Spleen (tissue), 7 donors: ENCODE measurements at regions not wholly inside any gene's neighbourhood (a gene's known extent, or its start where the extent isn't known, plus 50 kb on each side); places are given as distances from the start of the nearest gene placed in this dataset.

Experiments
- POLR2A ChIP-seq, 3 donors: fragments of 450-650 bp; IDR thresholded peaks; one replicate each; pipeline ENCODE4 v1.5.1; 2017; ENCODE audit warnings: antibody characterized with exemption in 3 of 3, mild to moderate bottlenecking in 1 of 3
- POLR2AphosphoS5 ChIP-seq, 3 donors: sonication (generic); formaldehyde crosslinking; IDR thresholded peaks; one replicate each; pipeline ENCODE4 v1.5.1; 2017; ENCODE audit warnings: antibody characterized with exemption in 3 of 3
- TF ChIP-seq, protein P1 (sequence below), 11 experiments: fragments of 200-600 bp in 7 of 11; fragments of 450-650 bp in 4 of 11; sonication (generic) in 4 of 11; IDR thresholded peaks in 8 of 11; conservative IDR thresholded peaks in 3 of 11; 1 replicate in 7 of 11; 2 replicates in 4 of 11; pipeline versions ENCODE4 v1.4.0 to v1.8.0; 2016 to 2021; ENCODE audit warnings: antibody characterized with exemption in 11 of 11, inconsistent platforms in 4 of 11, mild to moderate bottlenecking in 1 of 11
- donor health status: DM: no; HTN: no; CAD: no; lungs with moderate emphysema.
- donor health status: DM: no; HTN: no; CAD: no.
- donor health status: DM: no; HTN: no; CAD: no.

DNA sequence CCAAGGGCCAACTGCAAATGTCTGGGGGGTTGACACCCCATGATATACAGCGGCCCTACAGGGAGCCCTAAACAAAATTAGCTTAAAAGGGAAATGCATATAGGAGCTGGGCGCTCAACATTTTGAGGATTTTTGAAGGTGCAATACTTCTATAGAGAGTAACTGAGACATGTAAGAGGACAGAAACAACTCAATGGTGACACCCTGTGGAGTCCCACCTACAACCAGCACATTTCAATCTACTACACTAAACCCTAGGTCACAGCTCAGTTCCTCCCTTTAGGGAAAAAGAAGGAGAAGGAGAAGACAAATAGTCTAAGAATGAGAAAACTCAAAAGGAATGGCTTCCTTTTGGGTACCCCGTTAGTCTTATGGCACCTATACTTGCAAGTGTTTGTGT lies 1010.5 kb upstream of the NOVA1 start:
- TF ChIP-seq, protein P1, sequence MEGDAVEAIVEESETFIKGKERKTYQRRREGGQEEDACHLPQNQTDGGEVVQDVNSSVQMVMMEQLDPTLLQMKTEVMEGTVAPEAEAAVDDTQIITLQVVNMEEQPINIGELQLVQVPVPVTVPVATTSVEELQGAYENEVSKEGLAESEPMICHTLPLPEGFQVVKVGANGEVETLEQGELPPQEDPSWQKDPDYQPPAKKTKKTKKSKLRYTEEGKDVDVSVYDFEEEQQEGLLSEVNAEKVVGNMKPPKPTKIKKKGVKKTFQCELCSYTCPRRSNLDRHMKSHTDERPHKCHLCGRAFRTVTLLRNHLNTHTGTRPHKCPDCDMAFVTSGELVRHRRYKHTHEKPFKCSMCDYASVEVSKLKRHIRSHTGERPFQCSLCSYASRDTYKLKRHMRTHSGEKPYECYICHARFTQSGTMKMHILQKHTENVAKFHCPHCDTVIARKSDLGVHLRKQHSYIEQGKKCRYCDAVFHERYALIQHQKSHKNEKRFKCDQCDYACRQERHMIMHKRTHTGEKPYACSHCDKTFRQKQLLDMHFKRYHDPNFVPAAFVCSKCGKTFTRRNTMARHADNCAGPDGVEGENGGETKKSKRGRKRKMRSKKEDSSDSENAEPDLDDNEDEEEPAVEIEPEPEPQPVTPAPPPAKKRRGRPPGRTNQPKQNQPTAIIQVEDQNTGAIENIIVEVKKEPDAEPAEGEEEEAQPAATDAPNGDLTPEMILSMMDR (IDR thresholded peaks at IDR 0.05 in 8 of 11, conservative IDR thresholded peaks at IDR 0.05 in 3 of 11) = no peak
- TF ChIP-seq POLR2AphosphoS5 (IDR thresholded peaks at IDR 0.05) (no peak), POLR2A (IDR thresholded peaks at IDR 0.05) (no peak)
